Thoracic aorta (tissue), 2 donors: ENCODE measurements at regions not wholly inside any gene's neighbourhood (a gene's known extent, or its start where the extent isn't known, plus 50 kb on each side); places are given as distances from the start of the nearest gene placed in this dataset.

Experiments
- ATAC-seq: fragments of 150-250 bp; one replicate; pipeline ENCODE4 v1.8.0; 2017; ENCODE audit warnings: low read depth; ENCODE audit not compliant: insufficient number of reproducible peaks, low FRiP score
- DNase-seq: peaks from one replicate; pipeline ENCODE4 v3.0.0-alpha.2; 2020; ENCODE audit warnings: low spot score
- H3K27ac ChIP-seq, 2 donors: fragments of 200-600 bp; sonication (generic); 1 replicate in 1 of 2; 2 replicates in 1 of 2; pipeline ENCODE4 v1.5.1; 2016; ENCODE audit warnings: mild to moderate bottlenecking in 2 of 2, moderate library complexity in 2 of 2
- H3K27me3 ChIP-seq: fragments of 200-600 bp; sonication (generic); replicated peaks from 2 replicates; pipeline ENCODE4 v1.6.0; 2016; ENCODE audit warnings: mild to moderate bottlenecking; ENCODE audit not compliant: insufficient read depth
- H3K36me3 ChIP-seq: fragments of 200-600 bp; sonication (generic); one replicate; pipeline ENCODE4 v1.5.1; 2016
- H3K4me1 ChIP-seq, 2 donors: fragments of 200-600 bp; sonication (generic); 1 replicate in 1 of 2; 2 replicates in 1 of 2; pipeline versions ENCODE4 v1.5.1 to v1.6.0; 2016; ENCODE audit warnings: low read depth in 2 of 2, mild to moderate bottlenecking in 1 of 2; ENCODE audit not compliant: control insufficient read depth in 1 of 2
- H3K4me3 ChIP-seq: fragments of 200-600 bp; sonication (generic); 2 replicates; pipeline ENCODE4 v1.5.1; 2016; ENCODE audit warnings: mild to moderate bottlenecking
- H3K9me3 ChIP-seq: fragments of 200-600 bp; sonication (generic); 2 replicates; pipeline ENCODE4 v1.5.1; 2016
- TF ChIP-seq, protein P1 (sequence below): fragments of 200-600 bp; sonication (generic); IDR thresholded peaks from one replicate; pipeline ENCODE4 v1.5.1; 2019; ENCODE audit warnings: antibody characterized with exemption

- Histone ChIP-seq H3K9me3 (no peaks in the 10 kb centered on the region), H3K27me3 (no peaks in the 10 kb centered on the region), H3K36me3 (no peaks in the 10 kb centered on the region), H3K4me1 (no peaks in the 10 kb centered on the region), H3K4me3 (no peak overlapping the region), H3K27ac (no peak overlapping the region)
- TF ChIP-seq, protein P1, sequence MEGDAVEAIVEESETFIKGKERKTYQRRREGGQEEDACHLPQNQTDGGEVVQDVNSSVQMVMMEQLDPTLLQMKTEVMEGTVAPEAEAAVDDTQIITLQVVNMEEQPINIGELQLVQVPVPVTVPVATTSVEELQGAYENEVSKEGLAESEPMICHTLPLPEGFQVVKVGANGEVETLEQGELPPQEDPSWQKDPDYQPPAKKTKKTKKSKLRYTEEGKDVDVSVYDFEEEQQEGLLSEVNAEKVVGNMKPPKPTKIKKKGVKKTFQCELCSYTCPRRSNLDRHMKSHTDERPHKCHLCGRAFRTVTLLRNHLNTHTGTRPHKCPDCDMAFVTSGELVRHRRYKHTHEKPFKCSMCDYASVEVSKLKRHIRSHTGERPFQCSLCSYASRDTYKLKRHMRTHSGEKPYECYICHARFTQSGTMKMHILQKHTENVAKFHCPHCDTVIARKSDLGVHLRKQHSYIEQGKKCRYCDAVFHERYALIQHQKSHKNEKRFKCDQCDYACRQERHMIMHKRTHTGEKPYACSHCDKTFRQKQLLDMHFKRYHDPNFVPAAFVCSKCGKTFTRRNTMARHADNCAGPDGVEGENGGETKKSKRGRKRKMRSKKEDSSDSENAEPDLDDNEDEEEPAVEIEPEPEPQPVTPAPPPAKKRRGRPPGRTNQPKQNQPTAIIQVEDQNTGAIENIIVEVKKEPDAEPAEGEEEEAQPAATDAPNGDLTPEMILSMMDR, result no peak
- no peak for ATAC-seq
- no peak for DNase-seq
Observed at GRCh38 chr1:177573901-177574300, 396.0 kb downstream of the SEC16B start.

- no peak for ATAC-seq
- TF ChIP-seq, protein P1, result no peak
- no peak for DNase-seq
- no peak overlapping the region for H3K27ac ChIP-seq
- H3K4me1 ChIP-seq, result no peaks in the 10 kb centered on the region
- no peak overlapping the region for H3K4me3 ChIP-seq
- no peaks in the 10 kb centered on the region for H3K27me3 ChIP-seq
- no peaks in the 10 kb centered on the region for H3K9me3 ChIP-seq
- no peaks in the 10 kb centered on the region for H3K36me3 ChIP-seq
Observed at GRCh38 chr1:177571485-177572076, 398.3 kb downstream of the SEC16B start.

DNA sequence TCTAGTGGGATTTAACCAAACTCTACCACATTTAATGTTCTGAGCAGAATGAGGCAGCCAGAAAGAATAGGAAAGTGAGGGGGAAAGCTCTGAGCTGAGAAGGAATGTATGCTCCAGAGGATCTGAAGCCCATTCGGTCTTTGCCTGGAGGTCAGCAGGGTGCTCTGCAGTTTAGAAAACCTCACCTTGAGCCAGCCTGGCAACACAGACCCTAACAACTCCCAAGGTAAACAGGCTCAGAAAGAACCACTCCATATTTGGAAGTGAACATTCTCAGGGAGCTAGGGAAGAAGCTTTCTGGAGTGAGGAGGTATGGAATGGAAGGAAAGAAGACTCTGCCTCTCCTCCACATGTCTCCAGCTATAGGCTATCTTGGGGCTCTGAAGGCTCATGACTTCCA is 398.8 kb downstream of the SEC16B start:
- ATAC-seq, result no peak
- TF ChIP-seq, protein P1, result no peak
- DNase-seq, result no peak

GRCh38 chr1:177569476-177569875 is 398.7 kb downstream of the BRINP2 start:
- Histone ChIP-seq H3K4me1 (no peaks in the 10 kb centered on the region), H3K27ac (no peak overlapping the region), H3K9me3 (no peaks in the 10 kb centered on the region), H3K4me3 (no peak overlapping the region), H3K27me3 (no peaks in the 10 kb centered on the region), H3K36me3 (no peaks in the 10 kb centered on the region)
- ATAC-seq (no peak), DNase-seq (no peak)
- TF ChIP-seq, protein P1, result no peak

More for the DNA sequence above, 398.8 kb downstream of the SEC16B start:
- H3K27ac ChIP-seq, result no peak overlapping the region
- no peaks in the 10 kb centered on the region for H3K4me1 ChIP-seq
- H3K9me3 ChIP-seq, result no peaks in the 10 kb centered on the region
- no peaks in the 10 kb centered on the region for H3K36me3 ChIP-seq
- H3K27me3 ChIP-seq, result no peaks in the 10 kb centered on the region
- no peak overlapping the region for H3K4me3 ChIP-seq

- Histone ChIP-seq H3K27ac (no peak overlapping the region), H3K36me3 (no peaks in the 10 kb centered on the region), H3K9me3 (no peaks in the 10 kb centered on the region), H3K4me3 (no peak overlapping the region), H3K4me1 (no peaks in the 10 kb centered on the region), H3K27me3 (no peaks in the 10 kb centered on the region)
- DNase-seq (no peak), ATAC-seq (no peak)
- TF ChIP-seq, protein P1, result no peak
Observed at GRCh38 chr1:177568622-177569021, 397.9 kb downstream of the BRINP2 start.
